GM19328 (cell line): ENCODE measurements at regions not wholly inside any gene's neighbourhood (a gene's known extent, or its start where the extent isn't known, plus 50 kb on each side); places are given as distances from the start of the nearest gene placed in this dataset.

ENCODE experiments used
- ATAC-seq: cut with Tn5 transposase; IDR thresholded peaks from one replicate; pipeline ENCODE4 v1.9.1; 2021; ENCODE audit warnings: mild to moderate bottlenecking, moderate library complexity; ENCODE audit not compliant: unreplicated experiment

GRCh38 chr10:21176934-21177480 is 279.9 kb upstream of the NEBL start:
- no peak for ATAC-seq

- no peak for ATAC-seq
These were observed 278.7 kb upstream of the NEBL start for GRCh38 chr10:21175797-21176196.

GRCh38 chr10:21174715-21175495 is 277.8 kb upstream of the NEBL start:
- ATAC-seq = no peak

- ATAC-seq = no peak
These were observed 276.9 kb upstream of the NEBL start for GRCh38 chr10:21173802-21174714.

- ATAC-seq = no peak
These were observed 276.1 kb upstream of the NEBL start for GRCh38 chr10:21172930-21173801.

- ATAC-seq = no peak
These were observed 275.4 kb upstream of the NEBL start for GRCh38 chr10:21172542-21172929.

- no peak for ATAC-seq
These were observed 274.9 kb upstream of the NEBL start for GRCh38 chr10:21171936-21172541.

- no peak for ATAC-seq
These were observed 274.3 kb upstream of the NEBL start for GRCh38 chr10:21171197-21171935.

- ATAC-seq = no peak
These were observed 273.1 kb upstream of the NEBL start for GRCh38 chr10:21170216-21170615.

GRCh38 chr10:21169271-21169670 is 272.2 kb upstream of the NEBL start:
- ATAC-seq = no peak

- ATAC-seq = no peak
These were observed 270.3 kb upstream of the NEBL start for GRCh38 chr10:21167288-21168010.

- ATAC-seq = no peak
These were observed 269.6 kb upstream of the NEBL start for GRCh38 chr10:21166557-21167287.

- ATAC-seq = no peak
These were observed 268.4 kb upstream of the NEBL start for GRCh38 chr10:21165489-21165888.

- ATAC-seq = no peak
These were observed 267.6 kb upstream of the NEBL start for GRCh38 chr10:21164687-21165086.

- ATAC-seq = no peak
These were observed 265.8 kb upstream of the NEBL start for GRCh38 chr10:21162948-21163347.

GRCh38 chr10:21161647-21162046 is 264.5 kb upstream of the NEBL start:
- ATAC-seq = no peak

- ATAC-seq = no peak
These were observed 264.0 kb upstream of the NEBL start for GRCh38 chr10:21161090-21161625.

GRCh38 chr10:21160116-21160515 is 263.0 kb upstream of the NEBL start:
- no peak for ATAC-seq
